GM19397 (cell line): ENCODE measurements at regions not wholly inside any gene's neighbourhood (a gene's known extent, or its start where the extent isn't known, plus 50 kb on each side); places are given as distances from the start of the nearest gene placed in this dataset.

ENCODE experiments used
- ATAC-seq: cut with Tn5 transposase; IDR thresholded peaks from one replicate; pipeline ENCODE4 v1.9.1; 2021; ENCODE audit warnings: mild to moderate bottlenecking, moderate library complexity; ENCODE audit not compliant: unreplicated experiment

DNA sequence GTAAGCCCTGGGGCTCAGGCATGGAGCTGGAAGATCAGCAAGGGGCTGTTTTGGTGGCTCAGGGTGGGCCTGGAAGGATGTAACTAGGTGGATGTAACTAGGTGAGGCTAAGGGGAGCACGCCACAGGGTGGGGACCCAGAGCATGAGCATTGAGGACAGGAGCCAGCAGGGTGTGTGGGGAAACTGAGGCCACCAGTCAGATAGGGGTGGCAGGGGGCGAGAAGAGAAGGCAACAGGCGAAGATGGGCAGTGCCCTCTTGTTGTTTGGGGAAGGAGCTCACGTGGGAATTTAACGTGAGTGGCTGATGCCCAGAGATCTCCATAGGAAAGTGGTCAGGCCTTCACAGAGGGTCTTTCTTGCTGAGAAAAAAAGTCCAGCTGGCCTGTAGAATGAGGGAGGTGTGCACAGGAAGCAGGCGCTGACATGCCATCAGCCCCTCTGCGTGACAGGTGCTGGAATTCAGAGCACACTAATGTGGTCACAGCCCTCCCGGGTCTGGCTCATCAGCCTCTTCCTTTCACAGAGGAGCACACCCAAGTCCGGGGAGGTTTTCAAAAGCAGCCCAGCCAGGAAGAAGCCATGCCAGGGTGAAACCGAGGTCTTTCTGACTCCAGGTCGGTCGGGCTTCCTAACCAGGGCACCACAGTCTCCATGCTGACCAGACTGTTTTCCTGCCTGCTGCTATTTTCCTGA lies 54.6 kb upstream of the PAX6 start:
- ATAC-seq: no peak

DNA sequence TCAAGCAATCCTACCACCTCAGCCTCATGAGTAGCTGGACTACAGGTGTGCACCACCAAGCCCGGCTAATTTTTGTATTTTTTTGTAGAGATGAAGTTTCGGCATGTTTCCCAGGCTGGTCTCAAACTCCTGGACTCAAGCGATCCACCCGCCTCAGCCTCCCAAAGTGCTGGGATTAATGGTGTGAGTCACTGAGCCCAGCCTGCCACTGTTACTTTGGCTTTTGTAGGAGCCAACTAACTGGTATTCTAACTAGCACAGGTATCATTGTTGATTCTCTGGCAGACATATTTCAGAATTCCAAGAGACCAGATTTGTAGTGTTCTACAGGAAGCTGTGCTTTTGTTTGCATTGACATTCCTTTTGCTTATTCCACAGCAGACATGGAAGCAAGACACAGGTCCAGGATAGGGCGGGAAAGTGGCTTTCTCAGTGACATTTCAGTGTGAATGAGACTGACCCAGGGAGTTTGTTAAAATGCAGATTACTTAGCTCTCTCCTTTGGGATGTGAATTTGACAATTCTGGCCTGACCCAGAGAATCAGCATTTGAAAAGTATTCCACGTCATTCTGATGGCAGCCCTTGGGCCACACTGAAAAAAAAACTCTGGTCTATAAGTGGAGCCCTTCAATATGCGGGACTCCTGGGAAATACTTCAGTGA lies 52.2 kb upstream of the PAX6 start:
- ATAC-seq: no peak

DNA sequence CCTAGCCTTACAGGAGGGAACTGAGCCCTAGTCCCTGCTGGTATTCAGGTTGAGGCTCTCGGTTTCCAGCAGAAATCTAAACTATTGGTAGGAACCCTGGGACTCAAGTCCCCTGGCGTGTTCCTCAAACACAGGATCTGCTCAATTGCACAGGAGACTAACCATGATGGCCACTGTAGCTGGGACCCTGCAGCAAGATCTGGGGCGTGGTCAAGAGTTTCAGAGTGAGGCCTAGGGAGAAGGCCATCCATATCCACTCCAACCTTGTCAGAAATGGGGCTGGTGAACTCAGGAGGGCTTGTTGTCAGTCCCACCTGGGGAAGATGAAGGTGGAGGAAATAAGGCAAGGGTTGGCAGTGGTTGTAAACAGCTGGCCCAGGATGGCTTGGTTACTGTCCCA lies 49.9 kb upstream of the PAX6 start:
- ATAC-seq: no peak
